ENCODE measurements at regions not wholly inside any gene's neighbourhood (a gene's known extent, or its start where the extent isn't known, plus 50 kb on each side); places are given as distances from the start of the nearest gene placed in this dataset.

GRCh38 chr2:120405759-120406099 is 59.8 kb downstream of the INHBB start:
- no peak for TF ChIP-seq ZNF331 (CRISPR knock-in tag; IDR thresholded peaks at IDR 0.05; ENCODE audit: low read depth)
- TF ChIP-seq JUNB (IDR thresholded peaks at IDR 0.05; ENCODE audit: unreplicated experiment): no peak
- no peak for TF ChIP-seq POLR2AphosphoS5 (IDR thresholded peaks at IDR 0.05; ENCODE audit: low read depth)
- TF ChIP-seq EZH2phosphoT487 (IDR thresholded peaks at IDR 0.05; ENCODE audit: unreplicated experiment): no peak
- no peak for TF ChIP-seq REST (IDR thresholded peaks at IDR 0.05; ENCODE audit: unreplicated experiment)
- no peak for TF ChIP-seq ZNF114 (CRISPR knock-in tag; IDR thresholded peaks at IDR 0.05)
- TF ChIP-seq CTCF (conservative IDR thresholded peaks at IDR 0.05; ENCODE audit: low read depth in 2 of 2): no peak
- TF ChIP-seq EZH2 (IDR thresholded peaks at IDR 0.05; ENCODE audit: low read depth, unreplicated experiment): no peak
- no peaks in the 10 kb centered on the region for H3K4me1 Mint-ChIP-seq
- ATAC-seq (no peak), DNase-seq (ENCODE audit: low spot score) (no peak)
- Histone ChIP-seq H3K4me2 (no peak overlapping the region), H2AFZ (no peak overlapping the region), H3K27me3 (ENCODE audit: insufficient read depth) (no peaks in the 10 kb centered on the region), H3K4me3 (no peak overlapping the region), H3K79me2 (replicated peaks; ENCODE audit: insufficient read depth) (no peaks in the 10 kb centered on the region), H3K36me3 (ENCODE audit: insufficient read depth) (no peaks in the 10 kb centered on the region), H3K27ac (ENCODE audit: low read depth) (no peak overlapping the region), H3K9me2 (ENCODE audit: insufficient read depth) (no peaks in the 10 kb centered on the region), H4K20me1 (replicated peaks; ENCODE audit: insufficient read depth) (no peaks in the 10 kb centered on the region), H3K4me1 (ENCODE audit: insufficient read depth) (no peaks in the 10 kb centered on the region), H3F3A (replicated peaks; ENCODE audit: low read depth) (no peaks in the 10 kb centered on the region)
- H3K27ac Mint-ChIP-seq: no peak overlapping the region
- H3K4me3 Mint-ChIP-seq: no peak overlapping the region
- H3K36me3 Mint-ChIP-seq (ENCODE audit: low read depth): peaks cover 2% of the 10 kb centered on the region; the same call in 1 of the 3 replicates
- peaks cover 4% of the 10 kb centered on the region; the same call in 2 of the 3 replicates for H3K9me3 Mint-ChIP-seq
- H3K27me3 Mint-ChIP-seq (ENCODE audit: insufficient read depth, low read depth, poor library complexity): peaks cover 8% of the 10 kb centered on the region

- peaks cover 12% of the 10 kb centered on the region; the same call in 2 of the 3 replicates for H3K9me3 Mint-ChIP-seq
- H3K36me3 ChIP-seq (ENCODE audit: insufficient read depth): no peaks in the 10 kb centered on the region
- no peak overlapping the region for H3K27ac ChIP-seq (ENCODE audit: low read depth)
- H3K9me2 ChIP-seq (ENCODE audit: insufficient read depth): no peaks in the 10 kb centered on the region
- no peak overlapping the region for H3K4me3 ChIP-seq
- H3K27me3 ChIP-seq (ENCODE audit: insufficient read depth): no peaks in the 10 kb centered on the region
- ATAC-seq (no peak), DNase-seq (ENCODE audit: low spot score) (no peak)
- no peak overlapping the region for H3K27ac Mint-ChIP-seq
- H2AFZ ChIP-seq: no peak overlapping the region
- no peaks in the 10 kb centered on the region for H4K20me1 ChIP-seq (replicated peaks; ENCODE audit: insufficient read depth)
- no peaks in the 10 kb centered on the region for H3K79me2 ChIP-seq (replicated peaks; ENCODE audit: insufficient read depth)
- peaks cover 2% of the 10 kb centered on the region; the same call in 1 of the 3 replicates for H3K36me3 Mint-ChIP-seq (ENCODE audit: low read depth)
- H3F3A ChIP-seq (replicated peaks; ENCODE audit: low read depth): no peaks in the 10 kb centered on the region
- no peak overlapping the region for H3K4me3 Mint-ChIP-seq
- H3K27me3 Mint-ChIP-seq (ENCODE audit: insufficient read depth, low read depth, poor library complexity): peaks cover 2% of the 10 kb centered on the region
- H3K4me1 Mint-ChIP-seq: no peaks in the 10 kb centered on the region
- no peak overlapping the region for H3K4me2 ChIP-seq
- H3K4me1 ChIP-seq (ENCODE audit: insufficient read depth): no peaks in the 10 kb centered on the region
- no peak for TF ChIP-seq CTCF (conservative IDR thresholded peaks at IDR 0.05; ENCODE audit: low read depth in 2 of 2)
- TF ChIP-seq ZNF114 (CRISPR knock-in tag; IDR thresholded peaks at IDR 0.05): no peak
- TF ChIP-seq ZNF331 (CRISPR knock-in tag; IDR thresholded peaks at IDR 0.05; ENCODE audit: low read depth): no peak
Observed at GRCh38 chr2:120406566-120406965, 60.6 kb downstream of the INHBB start.
